GM12878 (cell line): ENCODE measurements at regions not wholly inside any gene's neighbourhood (a gene's known extent, or its start where the extent isn't known, plus 50 kb on each side); places are given as distances from the start of the nearest gene placed in this dataset.
A peak's percentile ranks its signal among the peaks of the same experiment; 100 is the strongest.

ENCODE experiments used
- ATAC-seq: fragments of 200-7000 bp; cut with Tn5 transposase; 3 replicates; pipeline ENCODE4 v1.9.1; 2020; ENCODE audit warnings: mild to moderate bottlenecking, moderate library complexity
- BruUV-seq: library from RNA; stranded (reverse); fragments of 400-500 nt; replicated peaks from 2 replicates; lab custom pipeline; 2021; lab: Mats Ljungman, UMichigan
- CTCF ChIA-PET: fragments of 300-600 bp; sonication (Branson Sonifier 250); formaldehyde crosslinking; extraction: SDS; loops from one replicate; lab custom pipeline; 2021; ENCODE audit warnings: inconsistent platforms; lab: Yijun Ruan, JAX
- POLR2A ChIA-PET: fragments of 350-600 bp; formaldehyde crosslinking; extraction: SDS; loops from one replicate; lab custom pipeline; 2021; ENCODE audit warnings: inconsistent platforms; lab: Charles Lee
- RAD21 ChIA-PET: fragments of 300-600 bp; sonication (Branson Sonifier 250); formaldehyde crosslinking; loops from one replicate; lab custom pipeline; 2023; ENCODE audit warnings: antibody characterized with exemption; ENCODE audit not compliant: unreplicated experiment; lab: Charles Lee
- SMC1A ChIA-PET: fragments of 300-600 bp; sonication (Branson Sonifier 250); formaldehyde crosslinking; loops from one replicate; lab custom pipeline; 2023; ENCODE audit not compliant: unreplicated experiment, uncharacterized antibody; lab: Charles Lee
- DNase-seq: peaks from one replicate; pipeline ENCODE4 v3.0.0-alpha.2; 2011; ENCODE audit warnings: low read depth, low spot score
- FAIRE-seq: peaks from 3 replicates; lab custom pipeline; 2011; peaks lifted over from hg19 to GRCh38; lab: Jason Lieb, UNC
- H2AFZ ChIP-seq: 2 replicates; pipeline ENCODE4 v1.6.0; 2011; ENCODE audit warnings: low read depth, low read length, control low read depth; ENCODE audit not compliant: control insufficient read depth
- H3K27ac ChIP-seq: 2 replicates; pipeline ENCODE4 v1.5.1; 2011; ENCODE audit warnings: control low read depth; ENCODE audit not compliant: control insufficient read depth, insufficient read depth
- H3K27me3 ChIP-seq, 2 experiments: replicated peaks in 1 of 2; 2 replicates each; pipeline versions ENCODE4 v1.6.0 to v1.6.1; 2011; ENCODE audit warnings: low read length in 1 of 2; ENCODE audit not compliant: control insufficient read depth in 2 of 2, insufficient read depth in 2 of 2
- H3K36me3 ChIP-seq, 2 experiments: 2 replicates each; pipeline ENCODE4 v1.5.1; 2011; ENCODE audit warnings: low read length in 1 of 2; ENCODE audit not compliant: control insufficient read depth in 2 of 2, insufficient read depth in 2 of 2
- H3K4me1 ChIP-seq: 2 replicates; pipeline ENCODE4 v1.6.1; 2011; ENCODE audit warnings: mild to moderate bottlenecking, low read length, moderate library complexity, mixed read lengths; ENCODE audit not compliant: control insufficient read depth, insufficient read depth
- H3K4me2 ChIP-seq: 2 replicates; pipeline ENCODE4 v1.6.0; 2011; ENCODE audit warnings: control low read depth; ENCODE audit not compliant: control insufficient read depth, insufficient read depth
- H3K4me3 ChIP-seq: fragments of 200-600 bp; sonication (generic); 2 replicates; pipeline ENCODE4 v1.5.1; 2016
- H3K79me2 ChIP-seq: 2 replicates; pipeline ENCODE4 v1.6.0; 2011; ENCODE audit warnings: low read length; ENCODE audit not compliant: control insufficient read depth, insufficient read depth
- H3K9ac ChIP-seq: 2 replicates; pipeline ENCODE4 v1.8.0; 2011; ENCODE audit warnings: low read length, control low read depth, mixed read lengths; ENCODE audit not compliant: control insufficient read depth, insufficient read depth
- H3K9me3 ChIP-seq: replicated peaks from 3 replicates; pipeline ENCODE4 v1.5.1; 2011; ENCODE audit warnings: mild to moderate bottlenecking, low read length; ENCODE audit not compliant: control insufficient read depth, insufficient read depth
- H4K20me1 ChIP-seq: 2 replicates; pipeline ENCODE4 v1.6.0; 2011; ENCODE audit not compliant: control insufficient read depth, insufficient read depth
- BMI1 ChIP-seq: fragments of 450-650 bp; IDR thresholded peaks from 2 replicates; pipeline ENCODE4 v1.6.1; 2016; ENCODE audit warnings: mild to moderate bottlenecking, moderate library complexity, borderline replicate concordance
- DPF2 ChIP-seq: fragments of 450-650 bp; IDR thresholded peaks from 2 replicates; pipeline ENCODE4 v1.6.1; 2017; ENCODE audit warnings: mild to moderate bottlenecking
- EP300 ChIP-seq, 2 experiments: fragments of 150-350 bp in 1 of 2; IDR thresholded peaks; 2 replicates each; pipeline ENCODE4 v1.6.1; 2011 to 2012; ENCODE audit warnings: low read depth in 2 of 2, low read length in 2 of 2, borderline replicate concordance in 1 of 2, improper control_type of control experiment in 1 of 2, inconsistent platforms in 1 of 2; ENCODE audit not compliant: control insufficient read depth in 1 of 2
- FOXM1 ChIP-seq: IDR thresholded peaks from 2 replicates; pipeline ENCODE4 v1.6.1; 2012; ENCODE audit warnings: low read depth, mild to moderate bottlenecking, inconsistent platforms, low read length, moderate library complexity
- KDM1A ChIP-seq: fragments of 200-600 bp; sonication (generic); IDR thresholded peaks from 2 replicates; pipeline ENCODE4 v1.6.1; 2016; ENCODE audit warnings: borderline replicate concordance
- MEF2B ChIP-seq: fragments of 450-650 bp; IDR thresholded peaks from 2 replicates; pipeline ENCODE4 v1.6.1; 2018; ENCODE audit warnings: mild to moderate bottlenecking, moderate library complexity; ENCODE audit not compliant: partially characterized antibody, poor library complexity, severe bottlenecking
- NR2F1 ChIP-seq: fragments of 450-650 bp; conservative IDR thresholded peaks from 2 replicates; pipeline ENCODE4 v1.6.1; 2017; ENCODE audit warnings: mild to moderate bottlenecking
- POLR2A ChIP-seq: IDR thresholded peaks from 2 replicates; pipeline ENCODE4 v1.6.1; 2011; ENCODE audit warnings: low read depth, mild to moderate bottlenecking, low read length
- POLR2AphosphoS2 ChIP-seq: IDR thresholded peaks from 2 replicates; pipeline ENCODE4 v1.6.1; 2011; ENCODE audit warnings: low read depth, mild to moderate bottlenecking, low read length, improper control_type of control experiment, moderate library complexity
- SMAD1 ChIP-seq: fragments of 450-650 bp; IDR thresholded peaks from 2 replicates; pipeline ENCODE4 v1.6.1; 2018; ENCODE audit warnings: mild to moderate bottlenecking, low read depth; ENCODE audit not compliant: partially characterized antibody
- SREBF2 ChIP-seq: IDR thresholded peaks from 2 replicates; pipeline ENCODE4 v1.6.1; 2012; ENCODE audit warnings: mild to moderate bottlenecking, low read length
- WGBS: methylation state at CpG from one replicate; pipeline ENCODE4 v1.1.6; 2016; ENCODE audit warnings: low lambda C conversion rate; ENCODE audit not compliant: insufficient replicate concordance, insufficient coverage; ENCODE audit errors: missing lambda C conversion rate; 5-methylcytosine and 5-hydroxymethylcytosine counted together
- in situ Hi-C: fragments of 300-500 bp; cut with MboI; formaldehyde crosslinking; loops from 9 replicates; pipeline ENCODE4 v1.14.3; 2018; ENCODE audit warnings: mixed read lengths
- intact Hi-C: fragments of 100-400 bp; cut with micrococcal nuclease; formaldehyde crosslinking; loops from one replicate; pipeline ENCODE4 v1.14.2; 2022; ENCODE audit not compliant: unreplicated experiment
- TF ChIP-seq, protein P1 (sequence below): fragments of 450-650 bp; IDR thresholded peaks from 2 replicates; pipeline ENCODE4 v1.6.1; 2017; ENCODE audit warnings: mild to moderate bottlenecking, moderate library complexity
- TF ChIP-seq, protein P2 (sequence below): fragments of 450-650 bp; formaldehyde crosslinking; IDR thresholded peaks from 2 replicates; pipeline ENCODE4 v1.4.0; 2020; ENCODE audit warnings: mild to moderate bottlenecking, moderate library complexity

DNA sequence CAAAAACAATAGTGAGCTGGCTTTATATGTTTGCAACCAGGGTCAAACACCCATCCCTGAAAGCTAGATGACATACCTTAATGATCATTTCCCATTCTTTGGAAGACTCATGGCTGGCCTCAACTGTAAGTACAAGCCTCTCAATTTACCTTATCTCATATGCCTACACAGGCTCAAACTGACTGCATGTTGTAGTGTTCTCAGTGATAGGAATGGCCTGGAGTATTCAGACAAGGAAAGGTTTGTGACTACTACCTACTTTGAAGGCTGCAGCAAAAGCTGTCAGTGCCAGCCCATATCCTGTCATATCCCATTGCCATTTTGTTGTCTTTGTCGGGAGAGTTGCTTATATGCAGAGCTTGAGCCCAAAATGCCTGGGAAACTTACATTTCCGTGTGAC lies 205.2 kb upstream of the MOCS1 start (continued):
- no peak for TF ChIP-seq SREBF2

DNA sequence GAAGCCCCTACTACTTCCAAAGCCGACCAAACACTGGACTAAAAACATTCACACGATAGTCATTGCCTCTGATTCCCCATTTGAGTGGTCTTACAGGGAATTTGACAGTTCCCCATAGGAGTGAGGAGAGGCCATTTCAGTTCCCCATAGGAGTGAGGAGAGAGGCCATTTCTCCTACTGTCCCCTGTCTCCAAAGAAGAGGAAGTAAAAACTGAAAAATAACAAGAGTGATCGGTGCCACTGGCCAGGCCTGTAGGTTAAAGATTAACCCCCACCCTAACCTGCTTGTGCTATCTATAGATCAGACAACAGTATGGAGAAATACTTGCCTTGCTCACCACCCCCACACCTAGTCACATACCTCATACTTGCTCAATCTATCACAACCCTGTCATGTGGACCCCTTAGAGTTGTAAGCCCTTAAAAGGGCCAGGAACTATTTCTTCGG lies 204.0 kb upstream of the MOCS1 start:
- SMC1A ChIA-PET: interaction anchor here (0.7 to 5.4 kb wide), 14 partner anchors 8 to 114 kb away, joined by 3 to 70 read pairs (median 5); no protein-coding TSS in a partner anchor
- no peaks in the 10 kb centered on the region for H3K36me3 ChIP-seq
- H3K9ac ChIP-seq: no peak overlapping the region
- no peaks in the 10 kb centered on the region for H3K4me1 ChIP-seq
- no peaks in the 10 kb centered on the region for H3K79me2 ChIP-seq
- H3K9me3 ChIP-seq: no peaks in the 10 kb centered on the region; the same call in 2 of the 3 replicates
- H4K20me1 ChIP-seq: no peaks in the 10 kb centered on the region
- 24% methylated on average over 4 of the region's 4 CpGs for whole genome bisulfite sequencing
- intact Hi-C loops (no loop called here), in situ Hi-C loops (no loop called here)
- CTCF ChIA-PET: interaction anchor here (1.6 to 2.7 kb wide), 2 partner anchors 10 to 60 kb away, joined by 4 to 26 read pairs; no protein-coding TSS in a partner anchor
- POLR2A ChIA-PET: interaction anchor here (0.9 to 2.3 kb wide), 2 partner anchors 10 to 113 kb away, joined by 3 to 22 read pairs; no protein-coding TSS in a partner anchor
- no peak overlapping the region for H3K4me2 ChIP-seq
- no peaks in the 10 kb centered on the region for H3K27me3 ChIP-seq
- BruUV-seq: no TSS peak
- H3K27ac ChIP-seq: no peak overlapping the region
- DNase-seq (peak; percentile 27), FAIRE-seq (no peak), ATAC-seq (peak; percentile 82)
- no peak overlapping the region for H3K4me3 ChIP-seq
- RAD21 ChIA-PET: interaction anchor here (1.3 to 5.7 kb wide), 4 partner anchors 9 to 92 kb away, joined by 3 to 58 read pairs (median 8); no protein-coding TSS in a partner anchor
- H2AFZ ChIP-seq: no peak overlapping the region
- TF ChIP-seq BMI1 (no peak), MEF2B (peak; percentile 63), POLR2A (no peak), FOXM1 (no peak), POLR2AphosphoS2 (no peak), NR2F1 (peak; percentile 68), EP300 (IDR thresholded peaks at IDR 0.05; ENCODE audit: borderline replicate concordance in 1 of 2, control insufficient read depth in 1 of 2, low read depth in 2 of 2, low read length in 2 of 2) (0 out of 4 replicates have a peak, but pooled peaks of 1 of the 2 experiments have one; percentile 41), SMAD1 (no peak), KDM1A (no peak), DPF2 (peak; percentile 67; the same call in 1 of the 2 replicates)
- TF ChIP-seq, protein P1, sequence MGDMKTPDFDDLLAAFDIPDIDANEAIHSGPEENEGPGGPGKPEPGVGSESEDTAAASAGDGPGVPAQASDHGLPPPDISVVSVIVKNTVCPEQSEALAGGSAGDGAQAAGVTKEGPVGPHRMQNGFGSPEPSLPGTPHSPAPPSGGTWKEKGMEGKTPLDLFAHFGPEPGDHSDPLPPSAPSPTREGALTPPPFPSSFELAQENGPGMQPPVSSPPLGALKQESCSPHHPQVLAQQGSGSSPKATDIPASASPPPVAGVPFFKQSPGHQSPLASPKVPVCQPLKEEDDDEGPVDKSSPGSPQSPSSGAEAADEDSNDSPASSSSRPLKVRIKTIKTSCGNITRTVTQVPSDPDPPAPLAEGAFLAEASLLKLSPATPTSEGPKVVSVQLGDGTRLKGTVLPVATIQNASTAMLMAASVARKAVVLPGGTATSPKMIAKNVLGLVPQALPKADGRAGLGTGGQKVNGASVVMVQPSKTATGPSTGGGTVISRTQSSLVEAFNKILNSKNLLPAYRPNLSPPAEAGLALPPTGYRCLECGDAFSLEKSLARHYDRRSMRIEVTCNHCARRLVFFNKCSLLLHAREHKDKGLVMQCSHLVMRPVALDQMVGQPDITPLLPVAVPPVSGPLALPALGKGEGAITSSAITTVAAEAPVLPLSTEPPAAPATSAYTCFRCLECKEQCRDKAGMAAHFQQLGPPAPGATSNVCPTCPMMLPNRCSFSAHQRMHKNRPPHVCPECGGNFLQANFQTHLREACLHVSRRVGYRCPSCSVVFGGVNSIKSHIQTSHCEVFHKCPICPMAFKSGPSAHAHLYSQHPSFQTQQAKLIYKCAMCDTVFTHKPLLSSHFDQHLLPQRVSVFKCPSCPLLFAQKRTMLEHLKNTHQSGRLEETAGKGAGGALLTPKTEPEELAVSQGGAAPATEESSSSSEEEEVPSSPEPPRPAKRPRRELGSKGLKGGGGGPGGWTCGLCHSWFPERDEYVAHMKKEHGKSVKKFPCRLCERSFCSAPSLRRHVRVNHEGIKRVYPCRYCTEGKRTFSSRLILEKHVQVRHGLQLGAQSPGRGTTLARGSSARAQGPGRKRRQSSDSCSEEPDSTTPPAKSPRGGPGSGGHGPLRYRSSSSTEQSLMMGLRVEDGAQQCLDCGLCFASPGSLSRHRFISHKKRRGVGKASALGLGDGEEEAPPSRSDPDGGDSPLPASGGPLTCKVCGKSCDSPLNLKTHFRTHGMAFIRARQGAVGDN: peak; percentile 61; the same call in 1 of the 2 replicates
- TF ChIP-seq, protein P2, sequence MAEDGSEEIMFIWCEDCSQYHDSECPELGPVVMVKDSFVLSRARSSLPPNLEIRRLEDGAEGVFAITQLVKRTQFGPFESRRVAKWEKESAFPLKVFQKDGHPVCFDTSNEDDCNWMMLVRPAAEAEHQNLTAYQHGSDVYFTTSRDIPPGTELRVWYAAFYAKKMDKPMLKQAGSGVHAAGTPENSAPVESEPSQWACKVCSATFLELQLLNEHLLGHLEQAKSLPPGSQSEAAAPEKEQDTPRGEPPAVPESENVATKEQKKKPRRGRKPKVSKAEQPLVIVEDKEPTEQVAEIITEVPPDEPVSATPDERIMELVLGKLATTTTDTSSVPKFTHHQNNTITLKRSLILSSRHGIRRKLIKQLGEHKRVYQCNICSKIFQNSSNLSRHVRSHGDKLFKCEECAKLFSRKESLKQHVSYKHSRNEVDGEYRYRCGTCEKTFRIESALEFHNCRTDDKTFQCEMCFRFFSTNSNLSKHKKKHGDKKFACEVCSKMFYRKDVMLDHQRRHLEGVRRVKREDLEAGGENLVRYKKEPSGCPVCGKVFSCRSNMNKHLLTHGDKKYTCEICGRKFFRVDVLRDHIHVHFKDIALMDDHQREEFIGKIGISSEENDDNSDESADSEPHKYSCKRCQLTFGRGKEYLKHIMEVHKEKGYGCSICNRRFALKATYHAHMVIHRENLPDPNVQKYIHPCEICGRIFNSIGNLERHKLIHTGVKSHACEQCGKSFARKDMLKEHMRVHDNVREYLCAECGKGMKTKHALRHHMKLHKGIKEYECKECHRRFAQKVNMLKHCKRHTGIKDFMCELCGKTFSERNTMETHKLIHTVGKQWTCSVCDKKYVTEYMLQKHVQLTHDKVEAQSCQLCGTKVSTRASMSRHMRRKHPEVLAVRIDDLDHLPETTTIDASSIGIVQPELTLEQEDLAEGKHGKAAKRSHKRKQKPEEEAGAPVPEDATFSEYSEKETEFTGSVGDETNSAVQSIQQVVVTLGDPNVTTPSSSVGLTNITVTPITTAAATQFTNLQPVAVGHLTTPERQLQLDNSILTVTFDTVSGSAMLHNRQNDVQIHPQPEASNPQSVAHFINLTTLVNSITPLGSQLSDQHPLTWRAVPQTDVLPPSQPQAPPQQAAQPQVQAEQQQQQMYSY (CRISPR knock-in tag): no peak
